SK-N-SH (cell line): ENCODE measurements at regions not wholly inside any gene's neighbourhood (a gene's known extent, or its start where the extent isn't known, plus 50 kb on each side); places are given as distances from the start of the nearest gene placed in this dataset.

Experiments used
- CTCF ChIA-PET: fragments of 300-600, 350-600 bp; formaldehyde crosslinking; extraction: SDS; loops from one replicate; lab custom pipeline; 2021; lab: Yijun Ruan, JAX
- POLR2A ChIA-PET: fragments of 350-600 bp; sonication (Branson Sonifier 250); formaldehyde crosslinking; extraction: SDS; loops from one replicate; lab custom pipeline; 2020; ENCODE audit warnings: antibody characterized with exemption, inconsistent platforms; lab: Yijun Ruan, JAX
- DNase-seq: peaks from one replicate; pipeline ENCODE4 v3.0.0; 2012
- H2AFZ ChIP-seq: fragments of 200-600 bp; sonication (generic); 2 replicates; pipeline ENCODE4 v1.8.1; 2016; ENCODE audit warnings: antibody characterized with exemption, mild to moderate bottlenecking, low read depth
- H3F3A ChIP-seq: fragments of 200-600 bp; sonication (generic); replicated peaks from 2 replicates; pipeline ENCODE3; 2016; ENCODE audit warnings: antibody characterized with exemption, mild to moderate bottlenecking; ENCODE audit not compliant: insufficient read depth
- H3K27ac ChIP-seq, 2 experiments: fragments of 200-500 bp in 1 of 2; fragments of 200-600 bp in 1 of 2; sonication (Bioruptor generic) in 1 of 2; sonication (generic), shearing (Covaris generic) in 1 of 2; 2 replicates each; pipeline versions ENCODE4 v1.5.1 to v1.6.1; 2014 to 2016; ENCODE audit warnings: low read depth in 2 of 2, inconsistent platforms in 1 of 2, low read length in 1 of 2, mild to moderate bottlenecking in 1 of 2, mixed read lengths in 1 of 2
- H3K27me3 ChIP-seq: fragments of 200-600 bp; sonication (generic), shearing (Covaris generic); 2 replicates; pipeline ENCODE4 v1.6.1; 2016; ENCODE audit warnings: mixed run types; ENCODE audit not compliant: insufficient read depth
- H3K36me3 ChIP-seq, 2 experiments: fragments of 200-500 bp in 1 of 2; fragments of 200-600 bp in 1 of 2; sonication (Bioruptor generic) in 1 of 2; sonication (generic) in 1 of 2; replicated peaks in 1 of 2; 2 replicates each; pipeline versions ENCODE3 to v1.5.1; 2014 to 2016; ENCODE audit warnings: low read length in 1 of 2, mild to moderate bottlenecking in 1 of 2; ENCODE audit not compliant: insufficient read depth in 2 of 2, control insufficient read depth in 1 of 2
- H3K4me1 ChIP-seq, 2 experiments: fragments of 200-500 bp in 1 of 2; fragments of 200-600 bp in 1 of 2; sonication (Bioruptor generic) in 1 of 2; sonication (generic), shearing (Covaris generic) in 1 of 2; 2 replicates each; pipeline versions ENCODE4 v1.5.1 to v1.6.1; 2014 to 2016; ENCODE audit warnings: low read depth in 1 of 2, low read length in 1 of 2, mixed run types in 1 of 2; ENCODE audit not compliant: insufficient read depth in 2 of 2, control insufficient read depth in 1 of 2
- H3K4me2 ChIP-seq: fragments of 200-600 bp; sonication (generic), shearing (Covaris generic); 2 replicates; pipeline ENCODE4 v1.6.1; 2017; ENCODE audit warnings: mixed run types
- H3K4me3 ChIP-seq, 2 experiments: fragments of 200-500 bp in 1 of 2; fragments of 200-600 bp in 1 of 2; sonication (Bioruptor generic) in 1 of 2; sonication (generic), shearing (Covaris generic) in 1 of 2; 2 replicates each; pipeline versions ENCODE4 v1.5.1 to v1.8.1; 2014 to 2016; ENCODE audit warnings: low read depth in 2 of 2, inconsistent platforms in 1 of 2, low read length in 1 of 2, mild to moderate bottlenecking in 1 of 2, mixed read lengths in 1 of 2, moderate library complexity in 1 of 2
- H3K79me2 ChIP-seq: fragments of 200-600 bp; sonication (generic); 2 replicates; pipeline ENCODE4 v1.8.1; 2017; ENCODE audit warnings: mild to moderate bottlenecking; ENCODE audit not compliant: insufficient read depth
- H3K9ac ChIP-seq: fragments of 200-600 bp; sonication (generic); 2 replicates; pipeline ENCODE4 v1.6.1; 2017; ENCODE audit warnings: mixed run types
- H3K9me2 ChIP-seq: fragments of 200-600 bp; sonication (generic); 2 replicates; pipeline ENCODE4 v1.6.1; 2017; ENCODE audit warnings: mixed run types
- H3K9me3 ChIP-seq: fragments of 200-600 bp; sonication (generic); 2 replicates; pipeline ENCODE4 v1.6.1; 2017; ENCODE audit warnings: mixed run types, mild to moderate bottlenecking, moderate library complexity
- H4K20me1 ChIP-seq: fragments of 200-600 bp; sonication (generic); 2 replicates; pipeline ENCODE4 v1.6.1; 2017; ENCODE audit warnings: mild to moderate bottlenecking, mixed run types; ENCODE audit not compliant: insufficient read depth
- CTCF ChIP-seq: fragments of 200-600 bp; sonication (generic); IDR thresholded peaks from 2 replicates; pipeline ENCODE4 v1.6.1; 2017; ENCODE audit warnings: antibody characterized with exemption, mild to moderate bottlenecking, moderate library complexity
- ELF1 ChIP-seq: IDR thresholded peaks from 2 replicates; pipeline ENCODE4 v1.4.0; 2012
- EP300 ChIP-seq, 2 experiments: IDR thresholded peaks; 2 replicates each; pipeline versions ENCODE4 v1.4.0 to v1.6.1; 2012; ENCODE audit warnings: borderline replicate concordance in 1 of 2, low read depth in 1 of 2, low read length in 1 of 2
- EZH2phosphoT487 ChIP-seq: fragments of 200-600 bp; sonication (generic); IDR thresholded peaks from 2 replicates; pipeline ENCODE4 v1.6.1; 2017; ENCODE audit warnings: low read depth, mixed run types, mild to moderate bottlenecking, antibody characterized with exemption, moderate library complexity, borderline replicate concordance
- FOSL2 ChIP-seq: IDR thresholded peaks from 2 replicates; pipeline ENCODE4 v1.4.0; 2012; ENCODE audit warnings: low read depth, mild to moderate bottlenecking, moderate library complexity, borderline replicate concordance
- FOXJ3 ChIP-seq: sonication (generic); formaldehyde crosslinking; IDR thresholded peaks from 2 replicates; pipeline ENCODE4 v1.5.1; 2020; ENCODE audit warnings: mild to moderate bottlenecking, missing genetic modification reagents
- FOXM1 ChIP-seq: IDR thresholded peaks from 2 replicates; pipeline ENCODE4 v1.4.0; 2012; ENCODE audit warnings: low read depth, mild to moderate bottlenecking
- GABPA ChIP-seq: IDR thresholded peaks from 2 replicates; pipeline ENCODE4 v1.4.0; 2012; ENCODE audit warnings: low read depth, mild to moderate bottlenecking
- JUND ChIP-seq: IDR thresholded peaks from 2 replicates; pipeline ENCODE4 v1.4.0; 2012
- MEF2A ChIP-seq: IDR thresholded peaks from 2 replicates; pipeline ENCODE4 v1.4.0; 2012; ENCODE audit warnings: low read depth, borderline replicate concordance
- MXI1 ChIP-seq: IDR thresholded peaks from 2 replicates; pipeline ENCODE4 v1.6.1; 2012; ENCODE audit warnings: mild to moderate bottlenecking, low read depth, low read length, improper control_type of control experiment
- SMC3 ChIP-seq: IDR thresholded peaks from 2 replicates; pipeline ENCODE4 v1.6.1; 2012; ENCODE audit warnings: low read depth, low read length, improper control_type of control experiment
- TAF1 ChIP-seq: IDR thresholded peaks from 2 replicates; pipeline ENCODE4 v1.6.1; 2012; ENCODE audit warnings: low read depth, mild to moderate bottlenecking, low read length, moderate library complexity, borderline replicate concordance
- TEAD4 ChIP-seq: IDR thresholded peaks from 2 replicates; pipeline ENCODE4 v1.4.0; 2012; ENCODE audit warnings: mild to moderate bottlenecking, borderline replicate concordance; ENCODE audit not compliant: insufficient read depth
- YY1 ChIP-seq: IDR thresholded peaks from 2 replicates; pipeline ENCODE4 v1.4.0; 2012; ENCODE audit warnings: low read depth, mild to moderate bottlenecking
- WGBS: methylation state at CpG from one replicate; pipeline ENCODE4 v1.1.6; 2017; ENCODE audit warnings: low lambda C conversion rate; 5-methylcytosine and 5-hydroxymethylcytosine counted together
- TF ChIP-seq, protein P1 (sequence below): IDR thresholded peaks from 2 replicates; pipeline ENCODE4 v1.4.0; 2012; ENCODE audit warnings: low read depth, borderline replicate concordance
- TF ChIP-seq, protein P2 (sequence below): IDR thresholded peaks from 2 replicates; pipeline ENCODE4 v1.4.0; 2012; ENCODE audit warnings: low read depth, borderline replicate concordance
- TF ChIP-seq, protein P3 (sequence below): IDR thresholded peaks from 2 replicates; pipeline ENCODE4; 2012
- TF ChIP-seq, protein P4 (sequence below): IDR thresholded peaks from 2 replicates; pipeline ENCODE4 v1.6.1; 2012; ENCODE audit warnings: mild to moderate bottlenecking, low read depth, low read length, moderate library complexity

GRCh38 chr10:124279882-124280281 is 138.8 kb downstream of the OAT start (continued):
- no peak for TF ChIP-seq FOXJ3
- no peak for TF ChIP-seq JUND
- TF ChIP-seq EP300 (IDR thresholded peaks at IDR 0.05; ENCODE audit: borderline replicate concordance in 1 of 2, low read depth in 1 of 2, low read length in 1 of 2) = no peak
- TF ChIP-seq, protein P1, sequence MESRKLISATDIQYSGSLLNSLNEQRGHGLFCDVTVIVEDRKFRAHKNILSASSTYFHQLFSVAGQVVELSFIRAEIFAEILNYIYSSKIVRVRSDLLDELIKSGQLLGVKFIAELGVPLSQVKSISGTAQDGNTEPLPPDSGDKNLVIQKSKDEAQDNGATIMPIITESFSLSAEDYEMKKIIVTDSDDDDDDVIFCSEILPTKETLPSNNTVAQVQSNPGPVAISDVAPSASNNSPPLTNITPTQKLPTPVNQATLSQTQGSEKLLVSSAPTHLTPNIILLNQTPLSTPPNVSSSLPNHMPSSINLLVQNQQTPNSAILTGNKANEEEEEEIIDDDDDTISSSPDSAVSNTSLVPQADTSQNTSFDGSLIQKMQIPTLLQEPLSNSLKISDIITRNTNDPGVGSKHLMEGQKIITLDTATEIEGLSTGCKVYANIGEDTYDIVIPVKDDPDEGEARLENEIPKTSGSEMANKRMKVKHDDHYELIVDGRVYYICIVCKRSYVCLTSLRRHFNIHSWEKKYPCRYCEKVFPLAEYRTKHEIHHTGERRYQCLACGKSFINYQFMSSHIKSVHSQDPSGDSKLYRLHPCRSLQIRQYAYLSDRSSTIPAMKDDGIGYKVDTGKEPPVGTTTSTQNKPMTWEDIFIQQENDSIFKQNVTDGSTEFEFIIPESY = no peak
- TF ChIP-seq, protein P2, sequence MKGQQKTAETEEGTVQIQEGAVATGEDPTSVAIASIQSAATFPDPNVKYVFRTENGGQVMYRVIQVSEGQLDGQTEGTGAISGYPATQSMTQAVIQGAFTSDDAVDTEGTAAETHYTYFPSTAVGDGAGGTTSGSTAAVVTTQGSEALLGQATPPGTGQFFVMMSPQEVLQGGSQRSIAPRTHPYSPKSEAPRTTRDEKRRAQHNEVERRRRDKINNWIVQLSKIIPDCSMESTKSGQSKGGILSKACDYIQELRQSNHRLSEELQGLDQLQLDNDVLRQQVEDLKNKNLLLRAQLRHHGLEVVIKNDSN = no peak
- TF ChIP-seq FOSL2 = no peak
- no peak for TF ChIP-seq MXI1
- no peak for TF ChIP-seq FOXM1
- TF ChIP-seq SMC3 = no peak
- no peak for TF ChIP-seq TEAD4
- TF ChIP-seq GABPA = no peak
- TF ChIP-seq YY1 = no peak
- no peak for TF ChIP-seq MEF2A

DNA sequence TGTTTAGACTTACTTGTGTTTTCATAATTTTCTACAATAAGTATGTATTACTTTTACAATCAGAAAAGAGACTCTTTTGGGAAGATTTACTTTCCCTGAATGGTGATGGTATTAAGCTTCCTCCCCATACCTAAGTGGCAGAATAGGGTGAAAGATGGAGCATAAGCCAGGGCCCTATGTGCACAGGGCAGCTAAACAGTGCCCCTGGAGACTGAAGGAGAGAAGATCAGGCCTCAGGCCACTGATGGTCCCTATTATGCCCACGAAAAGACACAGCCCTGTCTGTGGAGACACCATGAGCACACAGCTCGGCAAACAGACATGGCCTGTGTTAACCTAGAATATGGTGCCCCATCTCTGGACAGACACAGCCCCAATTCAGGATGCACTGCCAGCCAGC is 139.4 kb downstream of the OAT start:
- H3K9ac ChIP-seq = no peak overlapping the region
- no peaks in the 10 kb centered on the region for H4K20me1 ChIP-seq
- no peaks in the 10 kb centered on the region for H3F3A ChIP-seq
- ChIA-PET POLR2A (no interaction called here), CTCF (interaction anchor here (1.1 kb wide), 1 partner anchor 285 kb away, joined by 3 read pairs; no protein-coding TSS in a partner anchor)
- no peaks in the 10 kb centered on the region for H3K9me2 ChIP-seq
- WGBS = 20% methylated on average over 1 of the region's 2 CpGs
- H3K4me1 ChIP-seq = peaks cover 0 to 14% of the 10 kb centered on the region in 2 experiments; a peak in 2 of 4 replicates
- no peak overlapping the region for H2AFZ ChIP-seq
- no peak overlapping the region for H3K4me3 ChIP-seq
- H3K79me2 ChIP-seq = no peaks in the 10 kb centered on the region
- H3K36me3 ChIP-seq = no peaks in the 10 kb centered on the region
- H3K27me3 ChIP-seq = no peaks in the 10 kb centered on the region
- no peak overlapping the region for H3K4me2 ChIP-seq
- no peak overlapping the region for H3K27ac ChIP-seq
- H3K9me3 ChIP-seq = 0 out of 2 replicates have a peak, but pooled peaks cover 5% of the 10 kb centered on the region
- no peak for DNase-seq
- TF ChIP-seq, protein P3, sequence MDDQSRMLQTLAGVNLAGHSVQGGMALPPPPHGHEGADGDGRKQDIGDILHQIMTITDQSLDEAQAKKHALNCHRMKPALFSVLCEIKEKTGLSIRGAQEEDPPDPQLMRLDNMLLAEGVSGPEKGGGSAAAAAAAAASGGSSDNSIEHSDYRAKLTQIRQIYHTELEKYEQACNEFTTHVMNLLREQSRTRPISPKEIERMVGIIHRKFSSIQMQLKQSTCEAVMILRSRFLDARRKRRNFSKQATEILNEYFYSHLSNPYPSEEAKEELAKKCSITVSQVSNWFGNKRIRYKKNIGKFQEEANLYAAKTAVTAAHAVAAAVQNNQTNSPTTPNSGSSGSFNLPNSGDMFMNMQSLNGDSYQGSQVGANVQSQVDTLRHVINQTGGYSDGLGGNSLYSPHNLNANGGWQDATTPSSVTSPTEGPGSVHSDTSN = no peak
- no peak for TF ChIP-seq EZH2phosphoT487
- TF ChIP-seq, protein P2 = no peak
- TF ChIP-seq, protein P4, sequence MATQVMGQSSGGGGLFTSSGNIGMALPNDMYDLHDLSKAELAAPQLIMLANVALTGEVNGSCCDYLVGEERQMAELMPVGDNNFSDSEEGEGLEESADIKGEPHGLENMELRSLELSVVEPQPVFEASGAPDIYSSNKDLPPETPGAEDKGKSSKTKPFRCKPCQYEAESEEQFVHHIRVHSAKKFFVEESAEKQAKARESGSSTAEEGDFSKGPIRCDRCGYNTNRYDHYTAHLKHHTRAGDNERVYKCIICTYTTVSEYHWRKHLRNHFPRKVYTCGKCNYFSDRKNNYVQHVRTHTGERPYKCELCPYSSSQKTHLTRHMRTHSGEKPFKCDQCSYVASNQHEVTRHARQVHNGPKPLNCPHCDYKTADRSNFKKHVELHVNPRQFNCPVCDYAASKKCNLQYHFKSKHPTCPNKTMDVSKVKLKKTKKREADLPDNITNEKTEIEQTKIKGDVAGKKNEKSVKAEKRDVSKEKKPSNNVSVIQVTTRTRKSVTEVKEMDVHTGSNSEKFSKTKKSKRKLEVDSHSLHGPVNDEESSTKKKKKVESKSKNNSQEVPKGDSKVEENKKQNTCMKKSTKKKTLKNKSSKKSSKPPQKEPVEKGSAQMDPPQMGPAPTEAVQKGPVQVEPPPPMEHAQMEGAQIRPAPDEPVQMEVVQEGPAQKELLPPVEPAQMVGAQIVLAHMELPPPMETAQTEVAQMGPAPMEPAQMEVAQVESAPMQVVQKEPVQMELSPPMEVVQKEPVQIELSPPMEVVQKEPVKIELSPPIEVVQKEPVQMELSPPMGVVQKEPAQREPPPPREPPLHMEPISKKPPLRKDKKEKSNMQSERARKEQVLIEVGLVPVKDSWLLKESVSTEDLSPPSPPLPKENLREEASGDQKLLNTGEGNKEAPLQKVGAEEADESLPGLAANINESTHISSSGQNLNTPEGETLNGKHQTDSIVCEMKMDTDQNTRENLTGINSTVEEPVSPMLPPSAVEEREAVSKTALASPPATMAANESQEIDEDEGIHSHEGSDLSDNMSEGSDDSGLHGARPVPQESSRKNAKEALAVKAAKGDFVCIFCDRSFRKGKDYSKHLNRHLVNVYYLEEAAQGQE = no peak
- TF ChIP-seq TEAD4 = no peak
- TF ChIP-seq, protein P1 = no peak
- no peak for TF ChIP-seq ELF1
- no peak for TF ChIP-seq CTCF
- no peak for TF ChIP-seq SMC3
- no peak for TF ChIP-seq TAF1
